Stomach (tissue), 8 donors: ENCODE measurements at regions not wholly inside any gene's neighbourhood (a gene's known extent, or its start where the extent isn't known, plus 50 kb on each side); places are given as distances from the start of the nearest gene placed in this dataset.

Source experiments
- DNase-seq, 2 donors: peaks; one replicate each; pipeline versions ENCODE4 v3.0.0 to v3.0.0-alpha.2; 2013 to 2019
- H3K27ac ChIP-seq, 5 donors: fragments of 200-600 bp in 4 of 5; sonication (generic) in 4 of 5; one replicate each; pipeline ENCODE4 v1.5.1; 2013 to 2019; ENCODE audit warnings: mild to moderate bottlenecking in 1 of 5, moderate library complexity in 1 of 5
- H3K27me3 ChIP-seq, 3 donors: fragments of 200-600 bp; sonication (generic); one replicate each; pipeline ENCODE4 v1.5.1; 2017 to 2019; ENCODE audit warnings: mixed run types in 1 of 3
- H3K36me3 ChIP-seq, 4 donors: fragments of 200-600 bp; sonication (generic); 1 replicate in 3 of 4; 2 replicates in 1 of 4; pipeline ENCODE4 v1.5.1; 2016 to 2019
- H3K4me1 ChIP-seq, 4 donors: fragments of 200-600 bp; sonication (generic); one replicate each; pipeline ENCODE4 v1.5.1; 2016 to 2019
- H3K4me3 ChIP-seq, 4 donors: fragments of 200-600 bp; sonication (generic) in 3 of 4; one replicate each; pipeline ENCODE4 v1.5.1; 2016 to 2019; ENCODE audit warnings: mild to moderate bottlenecking in 1 of 4
- H3K9me3 ChIP-seq, 4 donors: fragments of 200-600 bp; sonication (generic); one replicate each; pipeline ENCODE4 v1.5.1; 2016 to 2019
- CTCF ChIP-seq, 7 experiments: fragments of 450-650 bp in 4 of 7; fragments of 200-600 bp in 3 of 7; sonication (generic) in 3 of 7; IDR thresholded peaks; one replicate each; pipeline ENCODE4 v1.5.1; 2016 to 2019; ENCODE audit warnings: antibody characterized with exemption in 7 of 7, control low read depth in 2 of 7, mild to moderate bottlenecking in 1 of 7
- EP300 ChIP-seq: sonication (generic); formaldehyde crosslinking; IDR thresholded peaks from one replicate; pipeline ENCODE4 v1.6.1; 2017; ENCODE audit warnings: antibody characterized with exemption
- POLR2A ChIP-seq, 4 donors: fragments of 450-650 bp; IDR thresholded peaks; one replicate each; pipeline ENCODE4 v1.6.1; 2016; ENCODE audit warnings: antibody characterized with exemption in 4 of 4, control low read depth in 2 of 4, mild to moderate bottlenecking in 1 of 4, moderate library complexity in 1 of 4
- POLR2AphosphoS5 ChIP-seq, 3 donors: sonication (generic); formaldehyde crosslinking; IDR thresholded peaks; one replicate each; pipeline ENCODE4 v1.6.1; 2016; ENCODE audit warnings: antibody characterized with exemption in 3 of 3
- WGBS, 5 donors: extraction: QIAGEN DNeasy Blood & Tissue Kit in 3 of 5; methylation state at CpG; one replicate each; pipeline versions ENCODE4 v1.1.5 to v1.1.7; 2013 to 2018; 5-methylcytosine and 5-hydroxymethylcytosine counted together
- intact Hi-C: fragments of 100-400 bp; cut with DNase I; formaldehyde crosslinking; loops from one replicate; pipeline ENCODE4 v1.15.1; 2023; ENCODE audit warnings: low total_unique reads
- donor health status: healthy with polysubstance abuse.
- donor health status: Bipolar disorder and iron deficiency.
- donor health status: healthy.

GRCh38 chr13:47350334-47351124 lies 453.7 kb upstream of the HTR2A start:
- H3K9me3 ChIP-seq = peaks cover 0 to 2% (median 0%) of the 10 kb centered on the region in 4 donors

DNA sequence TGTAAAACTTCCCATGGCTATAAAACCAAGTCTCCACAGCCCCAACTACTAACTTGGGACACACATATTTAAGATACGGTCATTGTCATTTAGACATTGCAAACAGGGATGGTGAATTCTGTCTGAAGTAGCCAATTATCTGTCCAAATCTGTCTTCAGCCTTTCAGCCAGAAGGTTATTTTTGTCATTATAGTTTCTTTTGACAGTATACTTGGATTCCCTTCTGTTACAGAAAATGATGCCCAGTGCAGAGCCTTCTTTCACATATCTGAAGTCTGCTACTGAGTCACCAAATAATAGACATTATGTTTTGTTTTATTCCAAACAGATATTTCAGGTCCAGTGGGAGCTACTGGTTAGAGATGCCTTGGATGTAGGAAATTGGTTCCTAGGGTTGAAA lies 452.4 kb upstream of the HTR2A start:
- no peaks in the 10 kb centered on the region for H3K36me3 ChIP-seq
- H3K4me1 ChIP-seq = no peaks in the 10 kb centered on the region
- no peaks in the 10 kb centered on the region for H3K9me3 ChIP-seq
- no peak overlapping the region for H3K27ac ChIP-seq
- no peak for TF ChIP-seq POLR2AphosphoS5 (IDR thresholded peaks at IDR 0.05)
- TF ChIP-seq EP300 = no peak
- TF ChIP-seq CTCF (IDR thresholded peaks at IDR 0.05) = no peak
- no peak for TF ChIP-seq POLR2A (IDR thresholded peaks at IDR 0.05)
- intact Hi-C loops = no loop called here
- H3K27me3 ChIP-seq = no peaks in the 10 kb centered on the region
- H3K4me3 ChIP-seq = no peak overlapping the region
- no peak for DNase-seq
- 85 to 95% (median 94%) methylated on average over 1 of the region's 1 CpG for WGBS, 5 donors

More at GRCh38 chr13:47350334-47351124, 453.7 kb upstream of the HTR2A start:
- TF ChIP-seq CTCF (IDR thresholded peaks at IDR 0.05) = no peak
- no peak for TF ChIP-seq POLR2AphosphoS5 (IDR thresholded peaks at IDR 0.05)
- TF ChIP-seq EP300 = no peak
- no peak for TF ChIP-seq POLR2A (IDR thresholded peaks at IDR 0.05)
- Histone ChIP-seq H3K4me1 (no peaks in the 10 kb centered on the region), H3K27ac (no peak overlapping the region), H3K36me3 (no peaks in the 10 kb centered on the region), H3K27me3 (no peaks in the 10 kb centered on the region), H3K4me3 (no peak overlapping the region)
- WGBS, 5 donors = 70 to 85% (median 82%) methylated on average over 2 of the region's 2 CpGs
- no peak for DNase-seq
- intact Hi-C loops = no loop called here

- Histone ChIP-seq H3K36me3 (no peaks in the 10 kb centered on the region), H3K9me3 (peaks cover 0 to 21% (median 2%) of the 10 kb centered on the region in 4 donors), H3K27me3 (no peaks in the 10 kb centered on the region), H3K4me3 (no peak overlapping the region), H3K27ac (no peak overlapping the region), H3K4me1 (peaks cover 0 to 11% (median 0%) of the 10 kb centered on the region in 4 donors)
- DNase-seq = no peak
- 54 to 77% (median 71%) methylated on average over 7 of the region's 7 CpGs for WGBS, 5 donors
- intact Hi-C loops = loop anchor here (5.0 kb wide), 1 partner anchor 101 kb away; no protein-coding TSS in a partner anchor
- no peak for TF ChIP-seq CTCF (IDR thresholded peaks at IDR 0.05)
- TF ChIP-seq POLR2A (IDR thresholded peaks at IDR 0.05) = no peak
- TF ChIP-seq POLR2AphosphoS5 (IDR thresholded peaks at IDR 0.05) = no peak
- no peak for TF ChIP-seq EP300
These were observed 441.1 kb upstream of the HTR2A start for GRCh38 chr13:47337781-47338507.

DNA sequence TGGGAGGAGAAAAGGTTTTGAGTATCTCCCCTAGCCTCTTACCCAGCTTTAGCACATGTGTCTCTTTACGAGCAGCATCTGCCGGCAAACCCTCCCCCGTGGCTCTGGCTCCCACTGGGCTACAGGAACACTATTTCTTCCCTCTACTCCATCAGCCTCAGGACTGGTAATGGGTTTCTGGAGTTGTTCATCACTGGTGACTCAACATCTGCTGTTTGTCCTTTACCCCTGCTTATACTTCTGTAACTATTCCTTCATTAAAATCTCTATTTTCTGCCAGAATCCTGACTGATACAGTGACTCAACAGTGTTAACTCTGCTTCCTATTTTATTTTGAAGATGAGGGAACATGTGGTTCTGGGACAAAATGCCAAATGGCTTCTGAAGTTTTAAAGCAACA lies 437.3 kb upstream of the HTR2A start:
- Histone ChIP-seq H3K27ac (peak overlapping the region in 3 of 5 donors; percentile 18 to 47 (median 40)), H3K4me3 (no peak overlapping the region), H3K4me1 (peaks cover 0 to 11% (median 0%) of the 10 kb centered on the region in 4 donors), H3K27me3 (no peaks in the 10 kb centered on the region), H3K36me3 (no peaks in the 10 kb centered on the region), H3K9me3 (no peaks in the 10 kb centered on the region)
- peak in 1 of 3 donors; percentile 21 for TF ChIP-seq POLR2AphosphoS5 (IDR thresholded peaks at IDR 0.05)
- TF ChIP-seq POLR2A (IDR thresholded peaks at IDR 0.05) = no peak
- TF ChIP-seq EP300 = no peak
- TF ChIP-seq CTCF (IDR thresholded peaks at IDR 0.05) = no peak
- WGBS, 5 donors = 62 to 79% (median 67%) methylated on average over 3 of the region's 3 CpGs
- peak in 1 of 2 donors; percentile 15 for DNase-seq
- intact Hi-C loops = no loop called here
